ENCODE measurements at regions not wholly inside any gene's neighbourhood (a gene's known extent, or its start where the extent isn't known, plus 50 kb on each side); places are given as distances from the start of the nearest gene placed in this dataset.

DNA sequence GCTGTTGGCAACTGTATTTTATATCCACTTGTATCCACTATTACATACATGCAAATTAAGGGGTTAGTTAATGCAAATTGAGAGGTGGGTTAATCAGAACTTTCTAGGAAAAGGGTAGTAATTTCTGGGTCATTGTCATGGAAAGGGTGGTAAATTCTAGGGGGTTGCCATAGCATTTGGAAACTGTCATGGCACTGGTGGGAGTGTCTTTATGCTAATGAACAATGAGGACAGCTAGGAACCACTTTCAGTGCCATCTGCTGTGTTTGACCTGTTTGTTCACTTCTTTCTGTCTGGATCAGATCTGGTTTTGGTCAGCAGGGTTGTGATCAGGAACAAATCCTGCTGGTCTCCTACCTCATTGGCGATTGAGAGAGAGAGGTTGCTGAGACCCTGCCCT lies 283.3 kb upstream of the PRKCQ start:
- TF ChIP-seq, protein P1, sequence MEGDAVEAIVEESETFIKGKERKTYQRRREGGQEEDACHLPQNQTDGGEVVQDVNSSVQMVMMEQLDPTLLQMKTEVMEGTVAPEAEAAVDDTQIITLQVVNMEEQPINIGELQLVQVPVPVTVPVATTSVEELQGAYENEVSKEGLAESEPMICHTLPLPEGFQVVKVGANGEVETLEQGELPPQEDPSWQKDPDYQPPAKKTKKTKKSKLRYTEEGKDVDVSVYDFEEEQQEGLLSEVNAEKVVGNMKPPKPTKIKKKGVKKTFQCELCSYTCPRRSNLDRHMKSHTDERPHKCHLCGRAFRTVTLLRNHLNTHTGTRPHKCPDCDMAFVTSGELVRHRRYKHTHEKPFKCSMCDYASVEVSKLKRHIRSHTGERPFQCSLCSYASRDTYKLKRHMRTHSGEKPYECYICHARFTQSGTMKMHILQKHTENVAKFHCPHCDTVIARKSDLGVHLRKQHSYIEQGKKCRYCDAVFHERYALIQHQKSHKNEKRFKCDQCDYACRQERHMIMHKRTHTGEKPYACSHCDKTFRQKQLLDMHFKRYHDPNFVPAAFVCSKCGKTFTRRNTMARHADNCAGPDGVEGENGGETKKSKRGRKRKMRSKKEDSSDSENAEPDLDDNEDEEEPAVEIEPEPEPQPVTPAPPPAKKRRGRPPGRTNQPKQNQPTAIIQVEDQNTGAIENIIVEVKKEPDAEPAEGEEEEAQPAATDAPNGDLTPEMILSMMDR (IDR thresholded peaks at IDR 0.05; ENCODE audit: low read length), result no peak
- TF ChIP-seq EZH2 (IDR thresholded peaks at IDR 0.05; ENCODE audit: borderline replicate concordance, low read length), result no peak
